RWPE1 (cell line): ENCODE measurements at regions not wholly inside any gene's neighbourhood (a gene's known extent, or its start where the extent isn't known, plus 50 kb on each side); places are given as distances from the start of the nearest gene placed in this dataset.
"Not testable (repeated sequence)": the region's sequence is repeated elsewhere in the genome, so short reads cannot be mapped to it uniquely, and the experiment has no call there.

Experiments
- CTCF ChIA-PET: fragments of 350-600 bp; sonication (Branson Sonifier 250); formaldehyde crosslinking; extraction: SDS; loops from one replicate; lab custom pipeline; 2021; lab: Yijun Ruan, JAX
- POLR2A ChIA-PET: fragments of 400-600 bp; formaldehyde crosslinking; extraction: SDS; loops from one replicate; lab custom pipeline; 2020; ENCODE audit warnings: antibody characterized with exemption; ENCODE audit not compliant: low non-redundant PET; lab: Yijun Ruan, JAX
- DNase-seq: peaks from one replicate; pipeline ENCODE4 v3.0.0; 2012; ENCODE audit warnings: low spot score
- H3K27ac ChIP-seq: fragments of 450-650 bp; 2 replicates; pipeline ENCODE4 v1.5.1; 2017
- TF ChIP-seq, protein P1 (sequence below): fragments of 450-650 bp; conservative IDR thresholded peaks from 2 replicates; pipeline ENCODE4 v1.5.1; 2017; ENCODE audit warnings: low read depth, mild to moderate bottlenecking

DNA sequence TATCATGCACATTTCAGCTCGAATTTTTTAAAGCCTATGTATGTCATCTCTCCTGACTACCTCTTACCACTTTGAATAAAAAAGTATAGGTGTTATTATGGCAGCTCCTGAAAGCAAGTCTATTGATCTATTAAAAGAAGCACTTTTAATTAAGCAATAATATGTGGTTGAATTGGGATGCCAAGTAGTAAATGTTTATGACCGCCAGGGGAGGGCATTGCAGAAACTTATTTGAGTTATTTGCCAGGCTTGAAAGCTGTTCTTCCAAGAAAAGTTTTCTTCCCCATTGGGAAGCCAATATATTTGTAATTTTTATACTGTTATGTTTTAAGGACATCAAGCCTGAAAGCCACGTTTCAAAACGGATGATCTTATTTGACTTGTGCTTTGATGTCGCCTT, 88.1 kb upstream of the SOX21 start:
- H3K27ac ChIP-seq = no peak overlapping the region
- TF ChIP-seq, protein P1, sequence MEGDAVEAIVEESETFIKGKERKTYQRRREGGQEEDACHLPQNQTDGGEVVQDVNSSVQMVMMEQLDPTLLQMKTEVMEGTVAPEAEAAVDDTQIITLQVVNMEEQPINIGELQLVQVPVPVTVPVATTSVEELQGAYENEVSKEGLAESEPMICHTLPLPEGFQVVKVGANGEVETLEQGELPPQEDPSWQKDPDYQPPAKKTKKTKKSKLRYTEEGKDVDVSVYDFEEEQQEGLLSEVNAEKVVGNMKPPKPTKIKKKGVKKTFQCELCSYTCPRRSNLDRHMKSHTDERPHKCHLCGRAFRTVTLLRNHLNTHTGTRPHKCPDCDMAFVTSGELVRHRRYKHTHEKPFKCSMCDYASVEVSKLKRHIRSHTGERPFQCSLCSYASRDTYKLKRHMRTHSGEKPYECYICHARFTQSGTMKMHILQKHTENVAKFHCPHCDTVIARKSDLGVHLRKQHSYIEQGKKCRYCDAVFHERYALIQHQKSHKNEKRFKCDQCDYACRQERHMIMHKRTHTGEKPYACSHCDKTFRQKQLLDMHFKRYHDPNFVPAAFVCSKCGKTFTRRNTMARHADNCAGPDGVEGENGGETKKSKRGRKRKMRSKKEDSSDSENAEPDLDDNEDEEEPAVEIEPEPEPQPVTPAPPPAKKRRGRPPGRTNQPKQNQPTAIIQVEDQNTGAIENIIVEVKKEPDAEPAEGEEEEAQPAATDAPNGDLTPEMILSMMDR = no peak; the same call in 1 of the 2 replicates
- ChIA-PET POLR2A (no interaction called here), CTCF (interaction anchor here (0.7 kb wide), 1 partner anchor 12 kb away, joined by 3 read pairs; no protein-coding TSS in a partner anchor)
- DNase-seq = no peak

DNA sequence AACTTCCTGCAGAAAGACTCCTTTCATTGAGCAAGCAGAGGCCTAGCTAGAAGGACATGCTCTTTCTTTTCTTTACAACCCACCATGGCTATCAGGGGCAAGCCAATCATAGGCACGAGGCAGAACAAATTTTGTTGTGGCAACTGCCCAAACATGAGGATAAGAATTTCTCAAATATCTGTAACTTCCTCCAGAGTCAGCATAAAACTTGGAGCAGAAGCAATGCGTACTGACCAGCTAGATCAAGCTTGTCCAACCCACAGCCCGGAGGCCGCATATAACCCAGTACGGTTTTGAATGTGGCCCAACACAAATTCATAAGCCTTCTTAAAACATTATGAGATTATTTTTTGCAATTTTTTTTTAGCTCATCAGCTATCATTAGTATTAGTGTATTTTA, 87.0 kb upstream of the SOX21 start:
- POLR2A ChIA-PET = no interaction called here
- DNase-seq = no peak
- CTCF ChIA-PET = no interaction called here
- TF ChIP-seq, protein P1 = no peak
- H3K27ac ChIP-seq = no peak overlapping the region

DNA sequence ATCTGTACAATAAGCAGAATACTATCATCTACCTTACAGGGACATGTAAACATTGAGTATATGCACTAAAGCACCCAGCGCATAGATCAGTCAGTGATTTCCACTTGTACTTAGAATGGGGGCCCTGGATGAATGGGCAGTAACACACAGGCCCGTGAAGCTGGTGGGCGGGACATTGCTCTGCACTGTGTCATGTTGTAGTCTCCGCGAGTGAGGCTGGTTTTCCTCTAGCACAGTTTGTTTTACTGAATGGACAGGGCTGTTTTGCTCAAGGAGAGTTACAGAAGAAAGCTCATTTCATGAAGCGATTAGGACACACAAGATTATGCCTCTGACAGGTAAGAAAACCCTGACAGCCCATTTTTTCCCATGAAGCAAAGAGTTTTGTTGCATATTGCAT, 86.4 kb upstream of the SOX21 start:
- no peak for DNase-seq
- H3K27ac ChIP-seq = no peak overlapping the region
- ChIA-PET POLR2A (no interaction called here), CTCF (no interaction called here)
- TF ChIP-seq, protein P1 = no peak

DNA sequence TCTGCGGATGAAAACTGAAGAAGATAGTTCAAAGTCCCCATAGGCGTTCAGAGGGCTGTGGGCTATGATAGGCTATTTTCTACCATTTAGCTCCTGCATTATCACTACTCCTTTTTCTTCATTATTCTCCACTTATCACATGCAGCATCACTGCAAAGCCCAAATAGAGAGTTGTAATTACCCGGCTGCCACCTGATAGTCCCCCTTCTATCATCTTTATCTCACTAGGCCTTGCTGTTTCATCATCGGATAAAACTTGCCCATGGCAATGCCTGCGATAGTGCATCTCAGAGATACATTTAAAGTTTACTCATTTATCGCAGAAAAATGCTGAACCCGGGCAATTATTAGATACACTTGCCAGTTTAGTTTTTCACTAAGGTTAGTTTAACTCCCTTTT, 82.9 kb upstream of the SOX21 start:
- no peak overlapping the region for H3K27ac ChIP-seq
- DNase-seq = no peak
- ChIA-PET POLR2A (no interaction called here), CTCF (no interaction called here)
- TF ChIP-seq, protein P1 = no peak

DNA sequence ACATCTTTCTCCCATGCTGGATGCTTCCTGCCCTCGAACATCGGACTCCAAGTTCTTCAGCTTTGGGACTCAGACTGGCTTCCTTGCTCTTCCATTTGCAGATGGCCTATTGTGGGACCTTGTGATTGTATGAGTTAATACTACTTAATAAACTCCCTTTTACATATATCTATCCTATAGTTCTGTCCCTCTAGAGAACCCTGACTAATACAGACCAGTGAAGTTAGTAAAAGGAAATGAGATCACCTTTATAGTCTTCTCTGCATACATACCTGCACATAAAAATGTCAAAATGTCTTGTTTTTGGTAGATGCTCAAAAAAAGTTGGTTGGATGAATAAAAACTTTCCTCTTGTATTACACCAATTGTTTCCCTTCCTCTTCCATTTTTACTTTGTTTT, 73.9 kb upstream of the SOX21 start:
- POLR2A ChIA-PET, H3K27ac ChIP-seq, DNase-seq, CTCF ChIA-PET: not testable (repeated sequence)

DNA sequence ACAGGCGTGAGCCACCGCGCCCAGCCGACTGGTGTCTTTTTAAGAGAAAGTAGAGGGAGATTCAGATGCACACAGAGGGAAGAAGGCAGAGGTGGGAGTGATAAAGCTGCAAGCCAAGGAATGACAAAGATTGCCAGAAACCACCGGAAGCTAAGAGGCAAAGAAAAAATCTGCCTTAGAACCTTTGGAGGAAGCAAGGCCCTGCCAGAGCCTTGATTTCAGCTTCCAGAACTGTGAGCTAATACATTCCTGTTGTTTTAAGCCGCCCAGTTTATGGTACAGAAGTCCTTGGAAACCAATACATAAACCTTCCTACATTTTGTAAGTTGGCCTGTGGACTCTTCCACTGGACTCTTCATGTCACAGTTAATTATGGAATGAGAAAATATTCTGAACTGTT, 71.7 kb upstream of the SOX21 start:
- ChIA-PET POLR2A (no interaction called here), CTCF (no interaction called here)
- no peak for DNase-seq
- TF ChIP-seq, protein P1 = no peak
- H3K27ac ChIP-seq = no peak overlapping the region

DNA sequence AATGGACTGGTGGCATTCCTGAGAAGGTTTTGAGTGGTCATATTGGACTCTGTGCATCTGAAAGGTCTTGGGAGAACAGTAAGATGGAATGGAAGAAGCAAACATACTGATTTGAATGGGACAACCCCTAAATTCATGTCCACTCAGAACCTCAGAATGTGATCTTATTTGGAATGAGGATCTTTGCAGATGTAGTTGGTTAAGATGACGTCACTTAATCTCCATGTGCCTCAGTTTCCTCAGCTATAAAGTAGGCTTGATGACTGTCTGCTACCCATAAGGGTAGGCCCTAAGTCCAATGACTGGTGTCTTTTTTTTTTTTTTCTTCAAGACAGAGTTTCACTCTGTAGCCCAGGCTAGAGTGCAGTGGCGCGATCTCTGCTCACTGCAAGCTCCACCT, 71.1 kb upstream of the SOX21 start:
- POLR2A ChIA-PET = no interaction called here
- CTCF ChIA-PET = no interaction called here
- TF ChIP-seq, protein P1 = no peak
- no peak for DNase-seq
- H3K27ac ChIP-seq = no peak overlapping the region
